HEK293T (cell line): ENCODE measurements at regions not wholly inside any gene's neighbourhood (a gene's known extent, or its start where the extent isn't known, plus 50 kb on each side); places are given as distances from the start of the nearest gene placed in this dataset.

Source experiments
- CTCF ChIA-PET: fragments of 350-600 bp; formaldehyde crosslinking; extraction: SDS; loops from one replicate; lab custom pipeline; 2021; ENCODE audit warnings: antibody characterized with exemption, inconsistent platforms; lab: Yijun Ruan, JAX
- POLR2A ChIA-PET: fragments of 350-600 bp; formaldehyde crosslinking; extraction: SDS; loops from one replicate; lab custom pipeline; 2020; ENCODE audit warnings: antibody characterized with exemption, inconsistent platforms; lab: Yijun Ruan, JAX
- DNase-seq: peaks from one replicate; pipeline ENCODE4 v3.0.0; 2012; ENCODE audit warnings: mixed read lengths; ENCODE audit errors: extremely low spot score
- ARNT ChIP-seq: fragments of 450-650 bp; IDR thresholded peaks from 2 replicates; pipeline ENCODE4 v1.6.1; 2017; ENCODE audit warnings: mild to moderate bottlenecking
- BHLHE40 ChIP-seq: fragments of 450-650 bp; IDR thresholded peaks from 2 replicates; pipeline ENCODE4 v1.6.1; 2016; ENCODE audit warnings: mild to moderate bottlenecking, moderate library complexity, borderline replicate concordance
- CTBP1 ChIP-seq: fragments of 450-650 bp; IDR thresholded peaks from 2 replicates; pipeline ENCODE4 v1.6.1; 2016; ENCODE audit warnings: borderline replicate concordance
- ELF4 ChIP-seq: fragments of 450-650 bp; IDR thresholded peaks from 2 replicates; pipeline ENCODE4 v1.6.1; 2017; ENCODE audit warnings: antibody characterized with exemption
- FOXA1 ChIP-seq: fragments of 450-650 bp; IDR thresholded peaks from 2 replicates; pipeline ENCODE4 v1.6.1; 2016; ENCODE audit warnings: mild to moderate bottlenecking
- FOXK2 ChIP-seq: fragments of 450-650 bp; IDR thresholded peaks from 2 replicates; pipeline ENCODE4 v1.6.1; 2016; ENCODE audit warnings: mild to moderate bottlenecking
- FOXM1 ChIP-seq: fragments of 450-650 bp; IDR thresholded peaks from 2 replicates; pipeline ENCODE4 v1.6.1; 2017; ENCODE audit warnings: mild to moderate bottlenecking, borderline replicate concordance
- HDGF ChIP-seq: fragments of 450-650 bp; IDR thresholded peaks from 2 replicates; pipeline ENCODE4 v1.6.1; 2017; ENCODE audit warnings: antibody characterized with exemption, borderline replicate concordance
- L3MBTL2 ChIP-seq: fragments of 450-650 bp; conservative IDR thresholded peaks from 2 replicates; pipeline ENCODE4 v1.6.1; 2016; ENCODE audit warnings: mild to moderate bottlenecking
- LEF1 ChIP-seq: fragments of 450-650 bp; IDR thresholded peaks from 2 replicates; pipeline ENCODE4 v1.6.1; 2017; ENCODE audit warnings: mild to moderate bottlenecking, borderline replicate concordance
- NFRKB ChIP-seq: fragments of 450-650 bp; IDR thresholded peaks from 2 replicates; pipeline ENCODE4 v1.6.1; 2016; ENCODE audit warnings: mild to moderate bottlenecking, moderate library complexity
- PKNOX1 ChIP-seq: fragments of 450-650 bp; IDR thresholded peaks from 2 replicates; pipeline ENCODE4 v1.6.1; 2016
- SP1 ChIP-seq: fragments of 450-650 bp; IDR thresholded peaks from 2 replicates; pipeline ENCODE4 v1.6.1; 2017
- SUZ12 ChIP-seq: fragments of 450-650 bp; IDR thresholded peaks from 2 replicates; pipeline ENCODE4 v1.6.1; 2016; ENCODE audit warnings: mild to moderate bottlenecking
- TARDBP ChIP-seq: fragments of 450-650 bp; IDR thresholded peaks from 2 replicates; pipeline ENCODE4 v1.6.1; 2016
- ZNF384 ChIP-seq: fragments of 450-650 bp; IDR thresholded peaks from 2 replicates; pipeline ENCODE4 v1.6.1; 2016

GRCh38 chr4:57412259-57413054, 302.3 kb upstream of the IGFBP7 start:
- no peak for TF ChIP-seq FOXM1
- no peak for TF ChIP-seq PKNOX1
- no peak for TF ChIP-seq ZNF384
- no peak for TF ChIP-seq SUZ12
- no peak for TF ChIP-seq SP1
- CTCF ChIA-PET: interaction anchor here (0.7 to 1.5 kb wide), 3 partner anchors 14 to 249 kb away, joined by 3 read pairs; no protein-coding TSS in a partner anchor
- DNase-seq: no peak
- POLR2A ChIA-PET: no interaction called here

GRCh38 chr4:57410331-57411052, 300.3 kb upstream of the IGFBP7 start:
- CTCF ChIA-PET: interaction anchor here (1.5 kb wide), 1 partner anchor 247 kb away, joined by 3 read pairs; no protein-coding TSS in a partner anchor
- no peak for DNase-seq
- TF ChIP-seq SUZ12 (no peak), LEF1 (no peak), ARNT (no peak), ELF4 (no peak), ZNF384 (no peak), FOXA1 (no peak), TARDBP (no peak), HDGF (no peak), BHLHE40 (no peak), FOXK2 (no peak), NFRKB (no peak), SP1 (no peak), CTBP1 (no peak), L3MBTL2 (no peak), FOXM1 (no peak), PKNOX1 (no peak)
- POLR2A ChIA-PET: no interaction called here

GRCh38 chr4:57405359-57405758, 295.2 kb upstream of the IGFBP7 start:
- POLR2A ChIA-PET: no interaction called here
- TF ChIP-seq TARDBP (no peak), FOXA1 (no peak), HDGF (no peak), ELF4 (no peak), CTBP1 (no peak)
- DNase-seq: no peak
- CTCF ChIA-PET: no interaction called here

GRCh38 chr4:57404483-57404882, 294.3 kb upstream of the IGFBP7 start:
- CTCF ChIA-PET: no interaction called here
- no peak for DNase-seq
- POLR2A ChIA-PET: no interaction called here
- no peak for TF ChIP-seq SP1
- no peak for TF ChIP-seq ELF4
- TF ChIP-seq PKNOX1: no peak
- no peak for TF ChIP-seq FOXM1
- TF ChIP-seq HDGF: no peak
- TF ChIP-seq TARDBP: no peak
- TF ChIP-seq FOXA1: no peak
- no peak for TF ChIP-seq LEF1
- TF ChIP-seq BHLHE40: no peak
- TF ChIP-seq SUZ12: no peak

GRCh38 chr4:57403591-57403990, 293.4 kb upstream of the IGFBP7 start:
- DNase-seq: no peak
- POLR2A ChIA-PET: no interaction called here
- TF ChIP-seq SUZ12 (no peak), PKNOX1 (no peak), FOXA1 (no peak), NFRKB (no peak), TARDBP (no peak), HDGF (no peak), SP1 (no peak), BHLHE40 (no peak), L3MBTL2 (no peak)
- CTCF ChIA-PET: interaction anchor here (0.6 kb wide), 1 partner anchor 229 kb away, joined by 4 read pairs; no protein-coding TSS in a partner anchor
